K562 (cell line): ENCODE measurements at regions not wholly inside any gene's neighbourhood (a gene's known extent, or its start where the extent isn't known, plus 50 kb on each side); places are given as distances from the start of the nearest gene placed in this dataset.

Source experiments
- CBX3 ChIP-seq, 2 experiments: IDR thresholded peaks; 1 replicate in 1 of 2; 2 replicates in 1 of 2; pipeline ENCODE4 v1.6.1; 2012; ENCODE audit warnings: inconsistent platforms in 2 of 2, low read length in 2 of 2, borderline replicate concordance in 1 of 2, control low read depth in 1 of 2
- DMBX1 ChIP-seq: fragments of 250-450 bp; sonication (Bioruptor Pico); IDR thresholded peaks from 2 replicates; pipeline ENCODE4 v1.8.0; 2022; ENCODE audit warnings: inconsistent platforms, mild to moderate bottlenecking, moderate library complexity, borderline replicate concordance
- FOXO4 ChIP-seq: fragments of 450-650 bp; formaldehyde crosslinking; IDR thresholded peaks from 2 replicates; pipeline ENCODE4 v1.4.0; 2020; ENCODE audit warnings: mild to moderate bottlenecking, moderate library complexity
- POU5F1 ChIP-seq: fragments of 150-350 bp; IDR thresholded peaks from 2 replicates; pipeline ENCODE4 v1.6.1; 2014; ENCODE audit warnings: borderline replicate concordance, low read length, low read depth, mild to moderate bottlenecking; ENCODE audit not compliant: partially characterized antibody
- RBFOX2 ChIP-seq: fragments of 200-400 bp; formaldehyde crosslinking; IDR thresholded peaks from 2 replicates; pipeline ENCODE4 v1.6.1; 2017; ENCODE audit warnings: low read depth, mild to moderate bottlenecking, low read length, moderate library complexity
- TAF1 ChIP-seq: IDR thresholded peaks from 2 replicates; pipeline ENCODE4 v1.6.1; 2011; ENCODE audit warnings: mild to moderate bottlenecking, low read length, moderate library complexity; ENCODE audit not compliant: insufficient read depth, control insufficient read depth, severe bottlenecking; ENCODE audit errors: extremely low read depth
- USF2 ChIP-seq: sonication (generic); formaldehyde crosslinking; IDR thresholded peaks from 2 replicates; pipeline ENCODE4 v1.5.0; 2020; ENCODE audit warnings: missing genetic modification reagents
- ZNF121 ChIP-seq: sonication (generic); formaldehyde crosslinking; conservative IDR thresholded peaks from 2 replicates; pipeline ENCODE4 v1.8.0; 2022; ENCODE audit warnings: missing genetic modification reagents
- ZNF282 ChIP-seq: sonication (generic); formaldehyde crosslinking; IDR thresholded peaks from 2 replicates; pipeline ENCODE4 v1.8.1; 2023; ENCODE audit warnings: missing genetic modification reagents
- ZNF407 ChIP-seq: fragments of 450-650 bp; IDR thresholded peaks from 2 replicates; pipeline ENCODE4 v1.6.1; 2016; ENCODE audit warnings: low read depth

GRCh38 chrX:94365736-94366135 is 691.7 kb downstream of the FAM133A start:
- TF ChIP-seq USF2 (CRISPR knock-in tag) = no peak
- no peak for TF ChIP-seq DMBX1 (CRISPR knock-in tag)
- TF ChIP-seq CBX3 (IDR thresholded peaks at IDR 0.05; ENCODE audit: borderline replicate concordance in 1 of 2, low read length in 2 of 2) = no peak
- no peak for TF ChIP-seq RBFOX2
- TF ChIP-seq FOXO4 (CRISPR knock-in tag) = no peak
- TF ChIP-seq ZNF282 = no peak
- TF ChIP-seq POU5F1 = no peak
- no peak for TF ChIP-seq TAF1
- TF ChIP-seq ZNF121 (CRISPR knock-in tag) = no peak
- no peak for TF ChIP-seq ZNF407
